GM12891 (cell line): ENCODE measurements at regions not wholly inside any gene's neighbourhood (a gene's known extent, or its start where the extent isn't known, plus 50 kb on each side); places are given as distances from the start of the nearest gene placed in this dataset.

ENCODE experiments used
- POLR2A ChIP-seq: IDR thresholded peaks from 2 replicates; pipeline ENCODE4 v1.6.1; 2011; ENCODE audit warnings: low read depth, low read length, control low read depth
- POLR2AphosphoS5 ChIP-seq: IDR thresholded peaks from 2 replicates; pipeline ENCODE4 v1.6.1; 2011; ENCODE audit warnings: low read depth, low read length, control low read depth

- TF ChIP-seq POLR2A, result no peak
- no peak for TF ChIP-seq POLR2AphosphoS5
These were observed 297.5 kb upstream of the RGPD4 start for GRCh38 chr2:107529146-107529545.
